GM13976 (cell line): ENCODE measurements at regions not wholly inside any gene's neighbourhood (a gene's known extent, or its start where the extent isn't known, plus 50 kb on each side); places are given as distances from the start of the nearest gene placed in this dataset.

Source experiments
- DNase-seq: peaks from one replicate; pipeline ENCODE4 v3.0.0; 2012; ENCODE audit warnings: low spot score
- CTCF ChIP-seq: IDR thresholded peaks from 2 replicates; pipeline ENCODE4 v1.5.1; 2012; ENCODE audit warnings: borderline replicate concordance, mild to moderate bottlenecking; ENCODE audit not compliant: insufficient read depth; ENCODE audit errors: extremely low read depth, missing control alignments, control extremely low read depth
- in situ Hi-C: fragments of 300-500 bp; cut with MboI; formaldehyde crosslinking; loops from one replicate; pipeline ENCODE4 v1.12.0; 2022; ENCODE audit warnings: low sequenced_read_pairs, mixed read lengths, inconsistent platforms; ENCODE audit not compliant: unreplicated experiment

- in situ Hi-C loops: no loop called here
- DNase-seq: no peak
- TF ChIP-seq CTCF: no peak
Measured at GRCh38 chr20:6641012-6641411, 126.5 kb upstream of the BMP2 start.

GRCh38 chr20:6637160-6637579 lies 130.3 kb upstream of the BMP2 start:
- in situ Hi-C loops: no loop called here
- TF ChIP-seq CTCF: no peak

GRCh38 chr20:6636209-6637159 lies 131.0 kb upstream of the BMP2 start:
- no peak for TF ChIP-seq CTCF
- no peak for DNase-seq
- in situ Hi-C loops: no loop called here

More at GRCh38 chr20:6637160-6637579, 130.3 kb upstream of the BMP2 start:
- DNase-seq: no peak

- in situ Hi-C loops: no loop called here
- no peak for DNase-seq
- no peak for TF ChIP-seq CTCF
Measured at GRCh38 chr20:6635034-6635736, 132.3 kb upstream of the BMP2 start.

GRCh38 chr20:6632187-6632586 lies 135.3 kb upstream of the BMP2 start:
- in situ Hi-C loops: no loop called here
- TF ChIP-seq CTCF: no peak
- no peak for DNase-seq

GRCh38 chr20:6630514-6630913 lies 137.0 kb upstream of the BMP2 start:
- DNase-seq: no peak
- in situ Hi-C loops: no loop called here
- TF ChIP-seq CTCF: no peak
